ENCODE measurements at regions not wholly inside any gene's neighbourhood (a gene's known extent, or its start where the extent isn't known, plus 50 kb on each side); places are given as distances from the start of the nearest gene placed in this dataset.

GRCh38 chr1:91124290-91124985 is 102.6 kb upstream of the ZNF644 start:
- Histone ChIP-seq H3K27ac (no peak overlapping the region), H3K36me3 (no peaks in the 10 kb centered on the region), H3K9me3 (no peaks in the 10 kb centered on the region), H3K4me1 (peaks cover 0 to 6% (median 0%) of the 10 kb centered on the region in 6 donors), H3K27me3 (replicated peaks in 1 of 7) (peaks cover 0 to 4% (median 0%) of the 10 kb centered on the region in 7 donors), H3K4me3 (no peak overlapping the region)
- DNase-seq = no peak
- intact Hi-C loops (cut with DNase I; ENCODE audit: low total_unique reads) = no loop called here
- TF ChIP-seq CTCF (IDR thresholded peaks at IDR 0.05 in 8 of 11, conservative IDR thresholded peaks at IDR 0.05 in 3 of 11) (no peak), POLR2AphosphoS5 (IDR thresholded peaks at IDR 0.05) (no peak), POLR2A (IDR thresholded peaks at IDR 0.05) (no peak)
- 76 to 88% (median 81%) methylated on average over 6 of the region's 6 CpGs for WGBS, 5 donors

GRCh38 chr1:91123773-91124172 is 101.9 kb upstream of the ZNF644 start:
- WGBS, 5 donors = 51 to 78% (median 71%) methylated on average over 4 of the region's 4 CpGs
- H3K4me3 ChIP-seq = no peak overlapping the region
- intact Hi-C loops (cut with DNase I; ENCODE audit: low total_unique reads) = no loop called here
- no peak overlapping the region for H3K27ac ChIP-seq
- no peaks in the 10 kb centered on the region for H3K36me3 ChIP-seq
- H3K4me1 ChIP-seq = peaks cover 0 to 6% (median 0%) of the 10 kb centered on the region in 6 donors
- peaks cover 0 to 4% (median 0%) of the 10 kb centered on the region in 7 donors for H3K27me3 ChIP-seq (replicated peaks in 1 of 7)
- no peak for DNase-seq
- TF ChIP-seq POLR2A (IDR thresholded peaks at IDR 0.05) (no peak), CTCF (IDR thresholded peaks at IDR 0.05 in 8 of 11, conservative IDR thresholded peaks at IDR 0.05 in 3 of 11) (no peak), POLR2AphosphoS5 (IDR thresholded peaks at IDR 0.05) (no peak)
- H3K9me3 ChIP-seq = no peaks in the 10 kb centered on the region

- WGBS, 5 donors = 26 to 50% (median 36%) methylated on average over 2 of the region's 2 CpGs
- Histone ChIP-seq H3K4me1 (peaks cover 0 to 6% (median 0%) of the 10 kb centered on the region in 6 donors), H3K27me3 (replicated peaks in 1 of 7) (no peaks in the 10 kb centered on the region), H3K27ac (no peak overlapping the region), H3K4me3 (no peak overlapping the region), H3K36me3 (no peaks in the 10 kb centered on the region), H3K9me3 (no peaks in the 10 kb centered on the region)
- intact Hi-C loops (cut with DNase I; ENCODE audit: low total_unique reads) = no loop called here
- TF ChIP-seq POLR2AphosphoS5 (IDR thresholded peaks at IDR 0.05) (no peak), POLR2A (IDR thresholded peaks at IDR 0.05) (no peak), CTCF (IDR thresholded peaks at IDR 0.05 in 8 of 11, conservative IDR thresholded peaks at IDR 0.05 in 3 of 11) (no peak)
- no peak for DNase-seq
Measured at GRCh38 chr1:91123319-91123718, 101.5 kb upstream of the ZNF644 start.

GRCh38 chr1:91122106-91122717 is 100.4 kb upstream of the ZNF644 start:
- H3K4me3 ChIP-seq = no peak overlapping the region
- no peak for DNase-seq
- H3K27ac ChIP-seq = no peak overlapping the region
- no peaks in the 10 kb centered on the region for H3K9me3 ChIP-seq
- intact Hi-C loops (cut with DNase I; ENCODE audit: low total_unique reads) = no loop called here
- TF ChIP-seq POLR2A (IDR thresholded peaks at IDR 0.05) (no peak), POLR2AphosphoS5 (IDR thresholded peaks at IDR 0.05) (no peak), CTCF (IDR thresholded peaks at IDR 0.05 in 8 of 11, conservative IDR thresholded peaks at IDR 0.05 in 3 of 11) (no peak)
- peaks cover 0 to 6% (median 0%) of the 10 kb centered on the region in 6 donors for H3K4me1 ChIP-seq
- H3K27me3 ChIP-seq (replicated peaks in 1 of 7) = no peaks in the 10 kb centered on the region
- H3K36me3 ChIP-seq = no peaks in the 10 kb centered on the region
- 87 to 98% (median 93%) methylated on average over 2 of the region's 2 CpGs for WGBS, 5 donors
